ENCODE measurements at regions not wholly inside any gene's neighbourhood (a gene's known extent, or its start where the extent isn't known, plus 50 kb on each side); places are given as distances from the start of the nearest gene placed in this dataset.

- no peak for TF ChIP-seq ISL1 (CRISPR knock-in tag; IDR thresholded peaks at IDR 0.05)
- TF ChIP-seq ZNF565 (CRISPR knock-in tag; conservative IDR thresholded peaks at IDR 0.05; ENCODE audit: low read depth) = no peak
- TF ChIP-seq ZNF8 (CRISPR knock-in tag; IDR thresholded peaks at IDR 0.05) = no peak
- no peak for TF ChIP-seq BACH2 (CRISPR knock-in tag; IDR thresholded peaks at IDR 0.05; ENCODE audit: borderline replicate concordance)
- TF ChIP-seq CREB5 (CRISPR knock-in tag; IDR thresholded peaks at IDR 0.05; ENCODE audit: low read depth) = no peak
- TF ChIP-seq PATZ1 (CRISPR knock-in tag; IDR thresholded peaks at IDR 0.05; ENCODE audit: borderline replicate concordance) = no peak
- TF ChIP-seq PPARA (CRISPR knock-in tag; IDR thresholded peaks at IDR 0.05; ENCODE audit: borderline replicate concordance) = no peak
- no peak for TF ChIP-seq TOX (CRISPR knock-in tag; IDR thresholded peaks at IDR 0.05; ENCODE audit: borderline replicate concordance)
- TF ChIP-seq ZFP3 (CRISPR knock-in tag; IDR thresholded peaks at IDR 0.05) = no peak
- TF ChIP-seq ZNF70 (CRISPR knock-in tag; IDR thresholded peaks at IDR 0.05) = no peak
- TF ChIP-seq ARNTL (CRISPR knock-in tag; IDR thresholded peaks at IDR 0.05; ENCODE audit: borderline replicate concordance, low read depth) = no peak
- ATAC-seq = no peak
Measured at GRCh38 chr6:21961226-21961625, 335.6 kb downstream of the PRL start.

GRCh38 chr6:21965016-21965415 is 331.8 kb downstream of the PRL start:
- TF ChIP-seq GLIS3 (CRISPR knock-in tag; IDR thresholded peaks at IDR 0.05) (no peak), OSR1 (CRISPR knock-in tag; IDR thresholded peaks at IDR 0.05) (no peak), ZFP30 (CRISPR knock-in tag; IDR thresholded peaks at IDR 0.05) (no peak), ZFP3 (CRISPR knock-in tag; IDR thresholded peaks at IDR 0.05) (no peak), POU6F1 (CRISPR knock-in tag; IDR thresholded peaks at IDR 0.05; ENCODE audit: borderline replicate concordance, low read depth) (no peak), ARNTL (CRISPR knock-in tag; IDR thresholded peaks at IDR 0.05; ENCODE audit: borderline replicate concordance, low read depth) (no peak), TOX (CRISPR knock-in tag; IDR thresholded peaks at IDR 0.05; ENCODE audit: borderline replicate concordance) (no peak), CSDC2 (CRISPR knock-in tag; IDR thresholded peaks at IDR 0.05) (no peak), CSRNP3 (CRISPR knock-in tag; IDR thresholded peaks at IDR 0.05) (no peak), PATZ1 (CRISPR knock-in tag; IDR thresholded peaks at IDR 0.05; ENCODE audit: borderline replicate concordance) (no peak), CREB5 (CRISPR knock-in tag; IDR thresholded peaks at IDR 0.05; ENCODE audit: low read depth) (no peak), TCF4 (CRISPR knock-in tag; IDR thresholded peaks at IDR 0.05; ENCODE audit: borderline replicate concordance) (no peak), ZNF8 (CRISPR knock-in tag; IDR thresholded peaks at IDR 0.05) (no peak), ISL1 (CRISPR knock-in tag; IDR thresholded peaks at IDR 0.05) (no peak), RARB (CRISPR knock-in tag; IDR thresholded peaks at IDR 0.05) (no peak), ZNF70 (CRISPR knock-in tag; IDR thresholded peaks at IDR 0.05) (no peak), BACH2 (CRISPR knock-in tag; IDR thresholded peaks at IDR 0.05; ENCODE audit: borderline replicate concordance) (no peak), SNAI2 (CRISPR knock-in tag; IDR thresholded peaks at IDR 0.05) (no peak), ESRRG (CRISPR knock-in tag; IDR thresholded peaks at IDR 0.05) (no peak)
- ATAC-seq = no peak
